Heart right ventricle (tissue), 16 donors: ENCODE measurements at regions not wholly inside any gene's neighbourhood (a gene's known extent, or its start where the extent isn't known, plus 50 kb on each side); places are given as distances from the start of the nearest gene placed in this dataset.

Experiments
- ATAC-seq, 8 donors: fragments of 200-7000 bp; cut with Tn5 transposase; one replicate each; pipeline ENCODE4 v1.9.1; 2020; ENCODE audit warnings: mild to moderate bottlenecking in 8 of 8, moderate library complexity in 8 of 8, moderate number of reproducible peaks in 1 of 8
- DNase-seq, 2 donors: peaks; one replicate each; pipeline ENCODE4 v3.0.0-alpha.2; 2020
- H3K27ac ChIP-seq, 10 donors: fragments of 200-600 bp; sonication (generic) in 2 of 10; one replicate each; pipeline versions ENCODE4 v1.5.0 to v1.8.0; 2020 to 2022; ENCODE audit warnings: mild to moderate bottlenecking in 3 of 10
- H3K27me3 ChIP-seq, 7 donors: fragments of 200-600 bp; one replicate each; pipeline ENCODE4 v1.8.0; 2021 to 2022; ENCODE audit warnings: mild to moderate bottlenecking in 2 of 7
- H3K36me3 ChIP-seq, 9 donors: fragments of 200-600 bp; sonication (generic) in 1 of 9; one replicate each; pipeline versions ENCODE4 v1.5.0 to v1.8.0; 2020 to 2022; ENCODE audit warnings: mild to moderate bottlenecking in 2 of 9
- H3K4me1 ChIP-seq, 9 donors: fragments of 200-600 bp; sonication (generic) in 1 of 9; one replicate each; pipeline versions ENCODE4 v1.5.0 to v1.8.0; 2020 to 2022; ENCODE audit warnings: mild to moderate bottlenecking in 4 of 9
- H3K4me3 ChIP-seq, 10 donors: fragments of 200-600 bp; sonication (generic) in 2 of 10; one replicate each; pipeline versions ENCODE4 v1.5.0 to v1.8.0; 2020 to 2022; ENCODE audit warnings: mild to moderate bottlenecking in 7 of 10, moderate library complexity in 2 of 10
- H3K9me3 ChIP-seq, 11 donors: fragments of 200-600 bp in 10 of 11; sonication (generic) in 2 of 11; one replicate each; pipeline versions ENCODE4 v1.5.0 to v1.8.0; 2013 to 2022; ENCODE audit warnings: mild to moderate bottlenecking in 2 of 11, control low read depth in 1 of 11, moderate library complexity in 1 of 11
- WGBS, 2 donors: extraction: QIAGEN DNeasy Blood & Tissue Kit; methylation state at CpG; one replicate each; pipeline ENCODE4 v1.1.7; 2013; ENCODE audit warnings: inconsistent platforms in 1 of 2; 5-methylcytosine and 5-hydroxymethylcytosine counted together
- intact Hi-C, 10 donors: fragments of 100-400 bp; cut with DNase I; formaldehyde crosslinking; loops; one replicate each; pipeline versions ENCODE4 v1.11.1 to v1.14.2; 2022
- TF ChIP-seq, protein P1 (sequence below), 9 donors: fragments of 200-600 bp; sonication (generic) in 2 of 9; IDR thresholded peaks; one replicate each; pipeline versions ENCODE4 v1.5.0 to v1.8.0; 2021 to 2022; ENCODE audit warnings: antibody characterized with exemption in 9 of 9, mild to moderate bottlenecking in 5 of 9, moderate library complexity in 1 of 9
- donor health status: Arrhythmogenic right ventricular cardiomyopathy.
- donor health status: ischemic (EF 13 %, LVEDD 7.1; RV severe dilation, severe dysfunction).
- donor health status: healthy with polysubstance abuse.
- donor health status: DM: no; HTN: yes; CAD: no.
- donor health status: DM: no; HTN: no; CAD: no.
- donor health status: ischemic (EF 25% LVEDD 6.9; RV normal size, moderate dysfunction).
- donor health status: ischemic (EF 25% LVEDD 5.7; RV mildly dilated, moderate dysfunction).
- donor health status: healthy.
- donor health status: DM: yes; HTN: yes; CAD: no.
- donor health status: Ischemic cardiomyopathy.
- donor health status: ischemic (EF 35%, LVEDD 5.7; RV mildly dilated, moderate dysfunction).
- donor health status: nonischemic (EF 11% LVEDD 7.7; RV severe dilation, severe dysfunction).
- donor health status: DM: yes; HTN: yes; CAD: no.
- donor health status: PGD.
- donor health status: ischemic (EF 29% LVEDD 5.4; RV normal size, mild dysfunction).
- donor health status: nonischemic (EF 23%, LVEDD 6.1; RV moderate dilation, normal function).

DNA sequence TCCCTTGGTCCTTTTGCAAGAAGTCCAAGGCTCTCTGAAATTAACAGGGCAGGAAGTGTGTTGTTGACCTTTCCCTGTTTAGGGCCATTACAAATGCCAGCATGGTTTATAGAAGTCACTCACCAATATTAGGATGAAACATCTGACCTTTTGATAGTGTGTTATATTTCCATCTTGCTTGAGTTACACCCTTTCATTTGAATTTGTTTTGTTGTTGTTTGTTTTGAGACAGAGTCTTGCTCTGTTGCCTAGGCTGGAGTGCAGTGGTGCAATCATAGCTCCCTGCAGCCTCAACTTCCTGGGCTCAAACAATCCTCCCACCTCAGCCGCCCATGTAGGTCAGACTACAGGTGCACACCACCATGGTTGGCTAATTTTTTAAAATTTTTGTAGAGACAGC is 241.1 kb upstream of the USP9Y start:
- WGBS, 2 donors = 74 to 87% methylated on average over 1 of the region's 1 CpG

DNA sequence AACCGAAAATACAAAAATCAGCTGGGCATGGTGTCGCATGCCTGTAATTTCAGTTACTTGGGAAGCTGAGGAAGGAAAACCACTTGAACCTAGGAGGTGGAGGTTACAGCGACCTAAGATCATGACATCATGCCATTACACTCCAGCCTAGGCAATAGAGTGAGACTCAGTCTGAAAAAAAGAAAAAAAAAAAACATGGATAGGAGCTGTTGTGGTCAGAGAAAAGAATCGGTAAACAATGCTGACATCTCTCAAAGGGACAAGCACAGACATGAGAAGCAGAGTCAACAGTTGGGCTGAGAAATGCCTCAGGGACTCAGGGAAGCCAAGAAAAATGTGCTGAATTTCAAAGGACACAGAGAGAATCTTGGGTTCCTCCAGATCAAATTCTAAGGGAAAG is 236.9 kb upstream of the USP9Y start:
- DNase-seq (no peak), ATAC-seq (no peak)
- H3K36me3 ChIP-seq = no peaks in the 10 kb centered on the region
- H3K27ac ChIP-seq = no peak overlapping the region
- peaks cover 0 to 5% (median 0%) of the 10 kb centered on the region in 11 donors for H3K9me3 ChIP-seq
- intact Hi-C loops = no loop called here
- no peak overlapping the region for H3K4me3 ChIP-seq
- no peaks in the 10 kb centered on the region for H3K27me3 ChIP-seq
- 76 to 81% methylated on average over 4 of the region's 4 CpGs for WGBS, 2 donors
- TF ChIP-seq, protein P1, sequence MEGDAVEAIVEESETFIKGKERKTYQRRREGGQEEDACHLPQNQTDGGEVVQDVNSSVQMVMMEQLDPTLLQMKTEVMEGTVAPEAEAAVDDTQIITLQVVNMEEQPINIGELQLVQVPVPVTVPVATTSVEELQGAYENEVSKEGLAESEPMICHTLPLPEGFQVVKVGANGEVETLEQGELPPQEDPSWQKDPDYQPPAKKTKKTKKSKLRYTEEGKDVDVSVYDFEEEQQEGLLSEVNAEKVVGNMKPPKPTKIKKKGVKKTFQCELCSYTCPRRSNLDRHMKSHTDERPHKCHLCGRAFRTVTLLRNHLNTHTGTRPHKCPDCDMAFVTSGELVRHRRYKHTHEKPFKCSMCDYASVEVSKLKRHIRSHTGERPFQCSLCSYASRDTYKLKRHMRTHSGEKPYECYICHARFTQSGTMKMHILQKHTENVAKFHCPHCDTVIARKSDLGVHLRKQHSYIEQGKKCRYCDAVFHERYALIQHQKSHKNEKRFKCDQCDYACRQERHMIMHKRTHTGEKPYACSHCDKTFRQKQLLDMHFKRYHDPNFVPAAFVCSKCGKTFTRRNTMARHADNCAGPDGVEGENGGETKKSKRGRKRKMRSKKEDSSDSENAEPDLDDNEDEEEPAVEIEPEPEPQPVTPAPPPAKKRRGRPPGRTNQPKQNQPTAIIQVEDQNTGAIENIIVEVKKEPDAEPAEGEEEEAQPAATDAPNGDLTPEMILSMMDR (IDR thresholded peaks at IDR 0.05) = no peak
- H3K4me1 ChIP-seq = no peaks in the 10 kb centered on the region

More for the DNA sequence above, 241.1 kb upstream of the USP9Y start:
- no peaks in the 10 kb centered on the region for H3K4me1 ChIP-seq
- no peaks in the 10 kb centered on the region for H3K9me3 ChIP-seq
- no peak overlapping the region for H3K27ac ChIP-seq
- no peak overlapping the region for H3K4me3 ChIP-seq
- ATAC-seq (no peak), DNase-seq (no peak)
- H3K36me3 ChIP-seq = no peaks in the 10 kb centered on the region
- TF ChIP-seq, protein P1 (IDR thresholded peaks at IDR 0.05) = no peak
- intact Hi-C loops = no loop called here
- no peaks in the 10 kb centered on the region for H3K27me3 ChIP-seq

DNA sequence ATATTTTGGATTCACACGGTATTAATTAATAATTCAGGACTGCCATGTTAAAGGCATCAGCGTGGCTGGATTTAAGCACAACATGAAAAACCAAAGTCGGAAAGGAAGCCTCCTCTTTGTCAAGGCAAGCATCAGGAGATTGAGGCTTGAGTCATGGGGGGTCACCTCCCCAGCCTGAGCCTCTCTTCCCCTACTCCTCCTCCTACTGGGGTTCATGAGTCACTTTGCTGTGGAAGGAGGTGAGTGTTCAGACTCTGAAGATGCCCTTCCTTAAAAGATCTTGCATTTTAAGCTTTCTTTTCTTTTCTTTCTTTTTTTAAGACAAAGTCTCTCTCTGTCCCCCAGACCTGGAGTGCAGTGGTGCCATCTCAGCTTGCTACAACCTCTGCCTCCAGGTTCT is 235.3 kb upstream of the USP9Y start:
- Histone ChIP-seq H3K9me3 (peaks cover 0 to 5% (median 0%) of the 10 kb centered on the region in 11 donors), H3K27ac (no peak overlapping the region), H3K36me3 (no peaks in the 10 kb centered on the region), H3K4me3 (no peak overlapping the region), H3K4me1 (no peaks in the 10 kb centered on the region), H3K27me3 (no peaks in the 10 kb centered on the region)
- TF ChIP-seq, protein P1 (IDR thresholded peaks at IDR 0.05) = no peak
- DNase-seq = no peak
- intact Hi-C loops = no loop called here
- no peak for ATAC-seq
- WGBS, 2 donors = 80 to 86% methylated on average over 3 of the region's 3 CpGs

DNA sequence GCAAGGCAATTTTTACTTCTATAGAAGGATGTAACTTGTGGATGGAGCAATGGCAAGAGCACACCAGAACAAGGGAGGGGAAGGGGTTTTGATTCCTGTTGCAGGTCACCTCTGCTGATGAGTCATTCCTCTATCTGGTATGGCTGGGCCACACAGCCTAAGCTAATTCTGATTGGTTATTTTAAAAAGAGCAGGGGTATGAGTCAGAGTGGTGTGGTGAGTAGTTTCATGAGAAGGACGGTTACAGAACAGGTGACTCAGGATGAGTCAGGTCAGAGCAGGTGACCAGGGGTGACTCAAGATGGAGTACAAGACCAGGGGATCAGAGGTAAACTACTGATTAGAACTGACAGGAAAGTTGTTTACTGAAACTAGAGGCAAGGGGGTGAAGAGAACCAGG is 231.9 kb upstream of the USP9Y start:
- Histone ChIP-seq H3K27me3 (no peaks in the 10 kb centered on the region), H3K4me1 (no peaks in the 10 kb centered on the region), H3K9me3 (peaks cover 0 to 5% (median 0%) of the 10 kb centered on the region in 11 donors), H3K4me3 (no peak overlapping the region), H3K27ac (no peak overlapping the region), H3K36me3 (no peaks in the 10 kb centered on the region)
- ATAC-seq (no peak), DNase-seq (no peak)
- intact Hi-C loops = no loop called here
- WGBS, 2 donors = 47 to 76% methylated on average over 1 of the region's 1 CpG
- TF ChIP-seq, protein P1 (IDR thresholded peaks at IDR 0.05) = no peak

DNA sequence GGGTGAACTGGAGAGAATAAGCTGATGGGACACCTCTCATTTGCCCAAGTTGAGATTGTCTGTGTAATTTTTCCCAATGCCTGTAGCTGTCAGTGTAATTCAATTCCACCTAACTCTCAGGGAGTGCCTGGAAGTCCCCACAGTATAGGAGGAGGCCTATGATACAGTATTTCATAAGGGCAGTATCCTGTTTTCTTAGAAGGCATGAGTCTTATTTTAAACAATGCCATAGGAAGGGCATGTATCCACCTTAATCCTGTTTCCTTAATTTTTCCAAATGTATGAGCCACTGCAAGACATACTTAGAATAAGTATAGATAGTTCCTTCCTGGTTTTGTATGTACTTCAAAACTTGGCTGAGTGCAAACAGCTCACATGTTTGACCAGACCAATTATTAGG is 226.6 kb upstream of the USP9Y start:
- H3K4me3 ChIP-seq = no peak overlapping the region
- H3K27me3 ChIP-seq = no peaks in the 10 kb centered on the region
- intact Hi-C loops = no loop called here
- no peak overlapping the region for H3K27ac ChIP-seq
- ATAC-seq = no peak
- no peaks in the 10 kb centered on the region for H3K9me3 ChIP-seq
- no peaks in the 10 kb centered on the region for H3K36me3 ChIP-seq
- TF ChIP-seq, protein P1 (IDR thresholded peaks at IDR 0.05) = no peak
- H3K4me1 ChIP-seq = no peaks in the 10 kb centered on the region
- no peak for DNase-seq
